ENCODE measurements at regions not wholly inside any gene's neighbourhood (a gene's known extent, or its start where the extent isn't known, plus 50 kb on each side); places are given as distances from the start of the nearest gene placed in this dataset.

GRCh38 chr22:20650294-20651207 lies 123.4 kb upstream of the SERPIND1 start:
- Mint-ChIP-seq H3K36me3 (no peaks in the 10 kb centered on the region), H3K4me3 (no peak overlapping the region), H3K27me3 (no peaks in the 10 kb centered on the region), H3K4me1 (no peaks in the 10 kb centered on the region), H3K9me3 (no peaks in the 10 kb centered on the region), H3K27ac (no peak overlapping the region)
- DNase-seq (ENCODE audit: low spot score in 2 of 2): no peak
- ATAC-seq (ENCODE audit: low read depth): no peak

GRCh38 chr22:20651286-20651685 lies 122.6 kb upstream of the SERPIND1 start:
- H3K4me1 Mint-ChIP-seq: no peaks in the 10 kb centered on the region
- no peaks in the 10 kb centered on the region for H3K27me3 Mint-ChIP-seq
- H3K4me3 Mint-ChIP-seq: no peak overlapping the region
- no peak for ATAC-seq (ENCODE audit: low read depth)
- H3K9me3 Mint-ChIP-seq: no peaks in the 10 kb centered on the region
- H3K36me3 Mint-ChIP-seq: no peaks in the 10 kb centered on the region
- no peak for DNase-seq (ENCODE audit: low spot score in 2 of 2)
- H3K27ac Mint-ChIP-seq: no peak overlapping the region

DNA sequence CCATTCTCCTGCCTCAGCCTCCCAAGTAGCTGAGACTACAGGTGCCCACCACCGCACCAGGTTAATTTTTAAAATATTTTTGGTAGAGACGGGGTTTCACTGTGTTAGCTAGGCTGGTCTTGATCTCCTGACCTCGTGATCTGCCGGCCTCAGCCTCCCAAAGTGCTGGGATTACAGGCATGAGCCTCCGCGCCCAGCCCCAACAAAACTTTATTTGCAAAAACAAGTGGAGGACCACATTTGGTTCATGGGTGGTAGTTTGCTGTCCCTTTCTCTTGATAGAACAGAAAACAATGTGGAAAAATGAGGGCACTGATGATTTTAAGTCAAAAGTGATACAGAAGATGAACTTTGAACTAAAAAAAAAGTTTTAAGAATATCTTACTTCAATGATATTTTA lies 121.8 kb upstream of the SERPIND1 start:
- Mint-ChIP-seq H3K36me3 (no peaks in the 10 kb centered on the region), H3K4me3 (no peak overlapping the region), H3K9me3 (no peaks in the 10 kb centered on the region), H3K4me1 (no peaks in the 10 kb centered on the region), H3K27ac (no peak overlapping the region), H3K27me3 (no peaks in the 10 kb centered on the region)
- DNase-seq (ENCODE audit: low spot score in 2 of 2): no peak
- ATAC-seq (ENCODE audit: low read depth): no peak

DNA sequence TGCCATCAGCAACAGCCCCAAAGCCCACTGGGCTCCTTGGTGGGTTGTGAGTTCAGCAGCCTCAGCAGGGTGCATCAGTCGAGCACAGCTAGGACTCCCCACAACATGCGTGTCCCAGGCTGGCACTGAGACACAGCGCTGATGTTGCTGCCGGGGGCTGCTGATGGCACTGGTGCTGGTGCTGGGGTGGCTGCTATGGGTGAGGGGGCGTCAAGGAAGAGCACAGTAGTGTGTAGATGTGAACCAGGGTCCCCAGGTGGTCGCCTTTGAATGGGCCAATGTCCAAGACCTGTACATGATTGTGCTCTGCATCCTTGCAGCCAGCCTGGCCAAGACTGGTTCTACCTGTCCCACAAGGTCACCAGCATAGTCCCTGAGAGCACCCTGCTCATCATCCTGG lies 121.3 kb upstream of the SERPIND1 start:
- no peak overlapping the region for H3K4me3 Mint-ChIP-seq
- no peaks in the 10 kb centered on the region for H3K9me3 Mint-ChIP-seq
- peaks cover 3% of the 10 kb centered on the region for H3K27me3 Mint-ChIP-seq
- H3K27ac Mint-ChIP-seq: no peak overlapping the region
- ATAC-seq (ENCODE audit: low read depth) (no peak), DNase-seq (ENCODE audit: low spot score in 2 of 2) (no peak)
- H3K4me1 Mint-ChIP-seq: peaks cover 2% of the 10 kb centered on the region
- H3K36me3 Mint-ChIP-seq: no peaks in the 10 kb centered on the region

- H3K4me3 Mint-ChIP-seq: no peak overlapping the region
- peaks cover 8% of the 10 kb centered on the region for H3K27me3 Mint-ChIP-seq
- ATAC-seq (ENCODE audit: low read depth): no peak
- no peaks in the 10 kb centered on the region for H3K36me3 Mint-ChIP-seq
- no peaks in the 10 kb centered on the region for H3K9me3 Mint-ChIP-seq
- no peak overlapping the region for H3K27ac Mint-ChIP-seq
- no peak for DNase-seq (ENCODE audit: low spot score in 2 of 2)
- H3K4me1 Mint-ChIP-seq: peaks cover 2% of the 10 kb centered on the region
These were observed 120.7 kb upstream of the SERPIND1 start for GRCh38 chr22:20653012-20653794.

DNA sequence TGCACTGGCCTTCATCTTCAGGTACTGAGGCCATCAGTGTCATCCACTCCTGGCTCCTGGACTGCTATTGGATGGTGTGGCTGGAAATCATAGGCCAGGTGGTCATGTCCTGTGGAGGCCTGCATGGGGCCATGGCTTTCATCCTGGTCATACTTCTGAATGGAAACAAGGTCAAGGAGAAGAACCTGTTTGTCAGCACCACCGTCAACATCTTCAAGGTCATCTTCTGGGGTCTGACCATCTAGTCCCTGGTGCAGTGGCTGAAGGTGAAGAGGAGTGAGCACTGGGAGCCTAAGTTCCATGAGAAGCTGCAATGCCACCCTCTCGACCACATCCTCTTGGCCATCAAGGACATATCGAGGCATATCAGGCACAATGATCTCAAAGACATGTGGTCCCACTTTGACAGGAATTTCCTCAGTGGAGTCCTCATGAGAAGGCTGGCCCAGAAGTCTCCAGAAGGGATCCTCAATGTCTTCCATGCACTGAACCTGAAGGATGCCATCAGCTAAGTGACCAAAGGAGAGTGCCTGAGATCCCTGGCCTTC lies 120.0 kb upstream of the SERPIND1 start:
- Mint-ChIP-seq H3K4me1 (peaks cover 2% of the 10 kb centered on the region), H3K9me3 (no peaks in the 10 kb centered on the region), H3K27me3 (peaks cover 8% of the 10 kb centered on the region), H3K27ac (no peak overlapping the region), H3K4me3 (no peak overlapping the region), H3K36me3 (no peaks in the 10 kb centered on the region)
- no peak for ATAC-seq (ENCODE audit: low read depth)
- no peak for DNase-seq (ENCODE audit: low spot score in 2 of 2)

DNA sequence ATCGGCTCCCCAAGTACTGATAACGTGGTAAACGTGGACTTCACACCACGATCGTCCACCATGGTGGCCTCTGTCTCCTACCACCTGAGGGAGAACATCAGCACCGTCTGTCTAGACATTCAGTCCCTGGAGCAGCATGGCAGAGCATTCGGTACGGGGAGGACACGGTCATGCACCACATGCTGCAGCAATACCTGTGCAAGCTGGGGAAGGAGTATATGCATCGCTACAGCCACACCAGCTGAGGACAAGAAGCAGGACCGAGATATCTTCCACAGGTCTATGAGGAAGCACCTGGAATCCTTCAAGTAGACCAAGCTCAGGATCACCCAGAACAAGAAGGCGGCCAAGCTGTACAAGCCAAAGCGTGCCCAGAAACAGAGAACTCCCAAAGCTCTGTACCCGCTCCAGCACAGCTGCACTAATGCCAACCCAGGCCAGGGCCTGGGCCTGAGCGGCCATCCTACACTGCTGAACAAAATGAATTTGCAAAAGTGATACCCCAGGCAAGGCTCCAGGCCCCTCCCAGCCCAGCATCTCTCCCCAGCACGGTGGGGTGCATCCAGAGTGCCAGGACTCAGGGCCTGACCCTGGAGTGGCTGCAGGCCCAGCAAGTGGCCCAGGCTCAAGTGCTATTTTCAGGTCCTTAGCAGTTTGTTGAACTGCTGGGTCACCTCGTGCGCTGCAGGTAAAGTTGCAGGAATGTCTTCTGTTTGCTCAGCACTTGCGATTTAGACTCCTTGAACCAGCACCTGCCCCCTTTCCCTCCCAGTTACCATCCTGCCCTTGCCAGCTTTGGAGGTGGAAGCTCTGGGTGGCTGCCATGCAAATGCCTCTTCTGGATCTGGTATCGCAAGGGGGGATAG lies 119.3 kb upstream of the SERPIND1 start:
- H3K4me3 Mint-ChIP-seq: no peak overlapping the region
- peaks cover 8% of the 10 kb centered on the region for H3K27me3 Mint-ChIP-seq
- no peak for ATAC-seq (ENCODE audit: low read depth)

DNA sequence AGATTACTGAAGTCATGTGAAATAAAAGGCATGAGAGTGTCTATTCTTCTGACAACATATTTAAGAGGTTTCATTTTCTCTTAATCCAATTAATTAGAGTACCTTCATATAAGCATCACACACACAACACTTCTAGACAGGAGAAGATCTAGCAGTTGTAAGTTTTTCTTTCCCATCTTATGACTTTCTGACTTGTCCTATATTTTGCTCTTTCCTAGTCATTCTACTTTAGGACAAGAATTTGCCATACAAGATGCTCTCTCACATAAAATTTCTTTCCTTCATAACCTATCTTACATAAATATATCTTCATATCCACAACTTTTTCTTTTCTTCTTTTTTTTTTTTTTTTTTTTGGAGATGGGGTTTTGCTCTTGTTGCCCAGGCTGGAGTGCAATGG lies 118.3 kb upstream of the SERPIND1 start:
- DNase-seq (ENCODE audit: low spot score in 2 of 2): no peak
- Mint-ChIP-seq H3K4me3 (no peak overlapping the region), H3K27ac (no peak overlapping the region), H3K27me3 (peaks cover 8% of the 10 kb centered on the region), H3K4me1 (peaks cover 2% of the 10 kb centered on the region), H3K36me3 (no peaks in the 10 kb centered on the region), H3K9me3 (no peaks in the 10 kb centered on the region)
- no peak for ATAC-seq (ENCODE audit: low read depth)

More for the DNA sequence above, 119.3 kb upstream of the SERPIND1 start:
- Mint-ChIP-seq H3K36me3 (no peaks in the 10 kb centered on the region), H3K4me1 (peaks cover 2% of the 10 kb centered on the region), H3K9me3 (no peaks in the 10 kb centered on the region), H3K27ac (no peak overlapping the region)
- no peak for DNase-seq (ENCODE audit: low spot score in 2 of 2)

- Mint-ChIP-seq H3K4me3 (no peak overlapping the region), H3K36me3 (no peaks in the 10 kb centered on the region), H3K4me1 (peaks cover 2% of the 10 kb centered on the region), H3K9me3 (no peaks in the 10 kb centered on the region), H3K27me3 (peaks cover 8% of the 10 kb centered on the region), H3K27ac (no peak overlapping the region)
- no peak for ATAC-seq (ENCODE audit: low read depth)
- DNase-seq (ENCODE audit: low spot score in 2 of 2): no peak
These were observed 117.4 kb upstream of the SERPIND1 start for GRCh38 chr22:20656516-20656901.

GRCh38 chr22:20656902-20657836 lies 116.7 kb upstream of the SERPIND1 start:
- Mint-ChIP-seq H3K9me3 (no peaks in the 10 kb centered on the region), H3K4me3 (no peak overlapping the region), H3K4me1 (peaks cover 2% of the 10 kb centered on the region), H3K36me3 (no peaks in the 10 kb centered on the region), H3K27me3 (peaks cover 8% of the 10 kb centered on the region), H3K27ac (no peak overlapping the region)
- DNase-seq (ENCODE audit: low spot score in 2 of 2) (no peak), ATAC-seq (ENCODE audit: low read depth) (no peak)

Data from memory B cell (primary cell).